Small intestine (tissue), 7 donors: ENCODE measurements at regions not wholly inside any gene's neighbourhood (a gene's known extent, or its start where the extent isn't known, plus 50 kb on each side); places are given as distances from the start of the nearest gene placed in this dataset.

Experiments used
- DNase-seq, 2 donors: peaks; one replicate each; pipeline versions ENCODE4 v3.0.0 to v3.0.0-alpha.2; 2013
- FAIRE-seq: peaks from 2 replicates; lab custom pipeline; 2012; peaks lifted over from hg19 to GRCh38; lab: Jason Lieb, UNC
- H3K27ac ChIP-seq, 3 donors: one replicate each; pipeline ENCODE4 v1.5.1; 2013; ENCODE audit warnings: low read length in 2 of 3, mild to moderate bottlenecking in 2 of 3, control low read depth in 1 of 3, inconsistent platforms in 1 of 3, low read depth in 1 of 3, moderate library complexity in 1 of 3
- H3K27me3 ChIP-seq, 3 donors: one replicate each; pipeline ENCODE4 v1.6.1; 2013; ENCODE audit warnings: low read length in 3 of 3, inconsistent platforms in 1 of 3; ENCODE audit not compliant: control insufficient read depth in 3 of 3, insufficient read depth in 3 of 3
- H3K36me3 ChIP-seq, 3 donors: one replicate each; pipeline ENCODE4 v1.6.1; 2013; ENCODE audit warnings: low read length in 3 of 3, inconsistent platforms in 1 of 3, low read depth in 1 of 3, mild to moderate bottlenecking in 1 of 3, moderate library complexity in 1 of 3; ENCODE audit not compliant: control insufficient read depth in 3 of 3, insufficient read depth in 2 of 3
- H3K4me1 ChIP-seq, 3 donors: one replicate each; pipeline ENCODE4 v1.6.1; 2013; ENCODE audit warnings: low read length in 2 of 3, inconsistent platforms in 1 of 3, low read depth in 1 of 3, mild to moderate bottlenecking in 1 of 3, moderate library complexity in 1 of 3; ENCODE audit not compliant: control insufficient read depth in 3 of 3, insufficient read depth in 2 of 3
- H3K4me3 ChIP-seq, 3 donors: one replicate each; pipeline ENCODE4 v1.5.1; 2013; ENCODE audit warnings: low read length in 3 of 3, control low read depth in 1 of 3, inconsistent platforms in 1 of 3, low read depth in 1 of 3, mild to moderate bottlenecking in 1 of 3, moderate library complexity in 1 of 3
- H3K9me3 ChIP-seq, 2 donors: one replicate each; pipeline ENCODE4 v1.6.1; 2013; ENCODE audit warnings: low read depth in 1 of 2, low read length in 1 of 2; ENCODE audit not compliant: control insufficient read depth in 2 of 2, insufficient read depth in 1 of 2
- WGBS, 3 donors: extraction: QIAGEN DNeasy Blood & Tissue Kit; methylation state at CpG; one replicate each; pipeline ENCODE4 v1.1.7; 2013; 5-methylcytosine and 5-hydroxymethylcytosine counted together
- donor health status: healthy with polysubstance abuse.
- donor health status: control.
- donor health status: control.
- donor health status: Bipolar disorder and iron deficiency.
- donor health status: healthy.

DNA sequence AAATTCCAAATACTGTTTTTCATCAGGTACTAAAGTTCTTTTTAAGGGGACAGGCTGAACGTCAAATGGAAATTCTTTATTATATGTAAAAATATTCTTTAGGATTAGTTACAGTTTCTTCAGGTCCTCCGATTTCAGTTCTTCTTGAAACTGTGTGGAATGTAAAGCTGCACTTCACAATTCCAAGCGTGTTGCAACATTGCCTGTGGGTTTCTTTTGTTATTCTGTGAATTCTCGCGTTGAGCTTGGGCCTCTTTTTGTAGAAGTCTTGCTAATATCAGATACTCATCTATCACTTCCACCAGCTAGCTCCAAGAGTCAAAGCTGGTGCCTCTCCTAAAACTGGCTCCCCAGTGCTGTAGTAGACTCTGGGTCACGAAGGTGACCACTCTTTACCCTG lies 642.6 kb downstream of the METTL4 start:
- Histone ChIP-seq H3K27me3 (no peaks in the 10 kb centered on the region), H3K4me1 (no peaks in the 10 kb centered on the region), H3K4me3 (no peak overlapping the region), H3K36me3 (no peaks in the 10 kb centered on the region), H3K9me3 (peaks cover 0 to 2% of the 10 kb centered on the region in 2 donors), H3K27ac (no peak overlapping the region)
- no peak for DNase-seq
- WGBS, 3 donors = 68 to 80% (median 76%) methylated on average over 6 of the region's 6 CpGs
- FAIRE-seq = no peak

DNA sequence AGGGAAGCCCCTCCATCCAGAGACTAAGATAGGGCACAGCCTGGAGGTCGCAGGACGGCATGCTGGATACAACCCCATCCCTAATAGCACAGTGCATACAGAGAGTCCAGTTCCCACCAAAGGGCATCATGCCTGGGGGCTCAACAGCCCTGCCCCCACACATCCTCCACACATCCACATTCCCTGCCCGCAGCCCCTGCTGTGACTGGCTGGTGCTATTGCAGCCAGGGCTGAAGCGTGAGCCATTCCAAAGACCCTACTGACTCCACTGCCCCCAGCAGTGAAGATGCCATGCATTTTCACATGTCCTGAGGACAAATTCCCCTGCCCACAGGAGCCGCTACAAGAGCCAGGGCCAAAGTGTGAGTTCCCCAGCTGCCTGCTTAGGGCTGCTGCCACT lies 641.6 kb downstream of the METTL4 start:
- no peak for FAIRE-seq
- 89 to 90% (median 90%) methylated on average over 5 of the region's 5 CpGs for WGBS, 3 donors

GRCh38 chr18:1930291-1931270 lies 640.7 kb downstream of the METTL4 start:
- no peak overlapping the region for H3K4me3 ChIP-seq
- H3K27ac ChIP-seq = no peak overlapping the region
- no peaks in the 10 kb centered on the region for H3K36me3 ChIP-seq
- H3K9me3 ChIP-seq = peaks cover 0 to 2% of the 10 kb centered on the region in 2 donors
- H3K27me3 ChIP-seq = no peaks in the 10 kb centered on the region
- WGBS, 3 donors = 64 to 73% (median 68%) methylated on average over 5 of the region's 5 CpGs
- no peaks in the 10 kb centered on the region for H3K4me1 ChIP-seq
- DNase-seq (no peak), FAIRE-seq (no peak)

More for the DNA sequence above, 641.6 kb downstream of the METTL4 start:
- Histone ChIP-seq H3K4me3 (no peak overlapping the region), H3K27ac (no peak overlapping the region), H3K9me3 (peaks cover 0 to 2% of the 10 kb centered on the region in 2 donors), H3K27me3 (no peaks in the 10 kb centered on the region), H3K36me3 (no peaks in the 10 kb centered on the region), H3K4me1 (no peaks in the 10 kb centered on the region)
- DNase-seq = no peak

DNA sequence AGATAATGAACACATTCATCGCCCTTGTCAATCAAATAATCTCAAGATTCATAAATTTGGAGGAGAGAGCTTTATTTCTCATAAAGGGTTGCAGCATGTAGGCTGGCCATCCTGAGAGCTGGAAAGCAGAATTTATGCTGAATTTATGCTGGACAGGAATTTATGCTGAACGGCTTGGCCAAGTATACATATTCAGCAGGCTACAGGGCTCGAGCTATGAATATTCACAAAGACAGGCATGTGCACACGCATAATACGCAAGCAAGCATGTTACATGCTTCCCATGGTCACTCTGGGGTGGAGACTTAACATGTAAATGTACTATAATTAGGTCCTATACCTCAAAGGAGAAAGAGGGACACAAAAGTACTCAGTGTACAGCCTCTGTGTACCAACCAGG lies 618.8 kb downstream of the METTL4 start:
- no peaks in the 10 kb centered on the region for H3K27me3 ChIP-seq
- no peak overlapping the region for H3K4me3 ChIP-seq
- H3K9me3 ChIP-seq = no peaks in the 10 kb centered on the region
- FAIRE-seq (no peak), DNase-seq (no peak)
- no peaks in the 10 kb centered on the region for H3K4me1 ChIP-seq
- no peaks in the 10 kb centered on the region for H3K36me3 ChIP-seq
- 65 to 69% (median 68%) methylated on average over 5 of the region's 5 CpGs for WGBS, 3 donors
- H3K27ac ChIP-seq = no peak overlapping the region

DNA sequence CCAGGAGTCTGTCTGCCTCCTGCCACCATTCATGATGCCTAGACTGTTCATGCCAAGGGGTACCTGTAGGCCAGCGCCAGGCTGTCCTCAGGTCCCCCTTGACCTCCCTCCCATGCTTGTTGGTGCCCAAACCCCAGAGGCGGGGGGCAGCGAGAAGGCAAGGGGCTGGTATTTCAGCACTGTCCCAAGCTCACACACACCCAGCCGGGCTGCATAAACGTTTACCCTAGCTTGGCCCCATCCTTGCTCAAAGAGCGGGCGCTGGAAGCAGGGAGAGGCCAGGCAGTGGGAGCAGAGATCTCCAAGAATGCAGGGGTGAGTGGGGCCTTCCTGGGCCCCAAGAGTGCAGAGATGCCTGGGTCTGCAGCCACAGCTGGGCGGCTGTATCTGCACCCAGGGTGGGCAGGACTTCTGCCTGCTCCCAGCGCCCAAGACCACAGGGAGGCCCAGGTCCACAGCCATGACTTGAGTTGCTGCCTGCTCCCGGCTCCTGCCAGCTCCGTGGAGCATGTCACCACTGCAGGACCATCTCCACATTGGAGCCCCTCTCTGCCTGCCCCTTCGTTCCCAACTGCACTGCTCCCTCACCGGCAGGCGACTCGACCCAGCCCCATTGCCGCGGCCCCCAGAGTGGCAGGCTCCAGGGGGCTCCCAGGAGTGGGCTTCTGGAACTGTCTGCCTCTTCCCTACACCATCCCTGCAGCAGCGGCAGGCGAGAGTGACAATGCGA lies 616.6 kb downstream of the METTL4 start:
- no peak overlapping the region for H3K27ac ChIP-seq
- H3K4me3 ChIP-seq = no peak overlapping the region
- FAIRE-seq (no peak), DNase-seq (no peak)
- no peaks in the 10 kb centered on the region for H3K27me3 ChIP-seq
- 87 to 92% (median 88%) methylated on average over 20 of the region's 20 CpGs for WGBS, 3 donors
- no peaks in the 10 kb centered on the region for H3K4me1 ChIP-seq
- no peaks in the 10 kb centered on the region for H3K36me3 ChIP-seq
- no peaks in the 10 kb centered on the region for H3K9me3 ChIP-seq

- Histone ChIP-seq H3K27ac (no peak overlapping the region), H3K4me3 (no peak overlapping the region), H3K36me3 (no peaks in the 10 kb centered on the region), H3K4me1 (no peaks in the 10 kb centered on the region), H3K9me3 (no peaks in the 10 kb centered on the region), H3K27me3 (no peaks in the 10 kb centered on the region)
- WGBS, 3 donors = 0 to 41% (median 19%) methylated on average over 1 of the region's 1 CpG
- FAIRE-seq (no peak), DNase-seq (no peak)
These were observed 612.5 kb downstream of the METTL4 start for GRCh38 chr18:1958798-1959197.

DNA sequence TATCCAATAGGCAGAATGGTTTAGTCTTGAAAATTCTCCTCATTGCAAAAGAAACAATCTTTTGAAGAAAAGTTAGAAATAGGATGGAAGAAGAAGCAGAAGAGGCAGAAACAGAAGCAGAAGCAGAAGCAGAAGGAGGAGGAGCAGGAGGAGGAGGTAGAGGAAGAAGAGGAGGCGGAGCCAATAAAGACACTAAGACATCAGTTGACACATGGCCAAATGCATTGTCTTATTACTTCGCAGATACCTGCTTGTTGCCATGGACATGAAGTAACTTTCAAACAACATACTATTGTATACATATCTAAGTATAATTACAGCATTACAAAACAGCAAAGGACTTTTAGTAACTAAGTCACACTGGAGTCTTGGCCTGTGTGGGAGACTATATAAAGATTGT lies 606.3 kb downstream of the METTL4 start:
- no peak for FAIRE-seq
- H3K27ac ChIP-seq = no peak overlapping the region
- H3K4me3 ChIP-seq = no peak overlapping the region
- 57 to 73% (median 61%) methylated on average over 2 of the region's 2 CpGs for WGBS, 3 donors
- no peaks in the 10 kb centered on the region for H3K9me3 ChIP-seq
- H3K36me3 ChIP-seq = no peaks in the 10 kb centered on the region
- H3K4me1 ChIP-seq = no peaks in the 10 kb centered on the region
- DNase-seq = peak in 1 of 2 donors; percentile 3
- H3K27me3 ChIP-seq = no peaks in the 10 kb centered on the region

DNA sequence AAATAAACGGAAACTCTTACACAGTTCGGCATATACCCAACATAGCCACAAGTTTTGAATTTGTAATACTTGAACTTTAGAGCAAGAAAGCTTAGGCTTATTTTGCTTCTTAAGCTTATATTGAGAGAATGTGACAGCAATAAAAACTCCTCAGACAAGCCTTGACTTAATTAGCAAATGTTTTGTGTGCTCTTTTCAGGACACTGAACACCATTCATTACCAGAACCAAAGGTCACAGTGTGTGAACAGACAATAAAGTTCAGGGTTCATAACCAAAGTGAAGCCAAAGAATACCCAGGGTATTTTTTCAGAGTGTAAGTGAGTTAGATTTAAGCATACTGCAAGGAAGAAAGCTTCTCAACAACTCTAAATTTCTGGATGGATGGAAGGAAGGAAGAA lies 605.8 kb downstream of the METTL4 start:
- DNase-seq (peak in 1 of 2 donors; percentile 39), FAIRE-seq (no peak)
- Histone ChIP-seq H3K27me3 (no peaks in the 10 kb centered on the region), H3K4me3 (no peak overlapping the region), H3K9me3 (no peaks in the 10 kb centered on the region), H3K4me1 (no peaks in the 10 kb centered on the region), H3K36me3 (no peaks in the 10 kb centered on the region), H3K27ac (no peak overlapping the region)
- WGBS, 3 donors = 25 to 54% (median 33%) methylated on average over 2 of the region's 2 CpGs
